OCI-LY7 (cell line): ENCODE measurements at regions not wholly inside any gene's neighbourhood (a gene's known extent, or its start where the extent isn't known, plus 50 kb on each side); places are given as distances from the start of the nearest gene placed in this dataset.

Source experiments
- EZH2phosphoT487 ChIP-seq: fragments of 200-600 bp; sonication (generic); IDR thresholded peaks from 2 replicates; pipeline ENCODE4 v1.6.1; 2018; ENCODE audit warnings: low read depth, borderline replicate concordance, mild to moderate bottlenecking, mixed run types, antibody characterized with exemption, low read length, moderate library complexity, mixed read lengths
- TF ChIP-seq, protein P1 (sequence below): fragments of 200-600 bp; sonication (generic); conservative IDR thresholded peaks from 2 replicates; pipeline ENCODE4 v1.5.1; 2014; ENCODE audit warnings: mild to moderate bottlenecking, antibody characterized with exemption, low read length, moderate library complexity, mixed read lengths

DNA sequence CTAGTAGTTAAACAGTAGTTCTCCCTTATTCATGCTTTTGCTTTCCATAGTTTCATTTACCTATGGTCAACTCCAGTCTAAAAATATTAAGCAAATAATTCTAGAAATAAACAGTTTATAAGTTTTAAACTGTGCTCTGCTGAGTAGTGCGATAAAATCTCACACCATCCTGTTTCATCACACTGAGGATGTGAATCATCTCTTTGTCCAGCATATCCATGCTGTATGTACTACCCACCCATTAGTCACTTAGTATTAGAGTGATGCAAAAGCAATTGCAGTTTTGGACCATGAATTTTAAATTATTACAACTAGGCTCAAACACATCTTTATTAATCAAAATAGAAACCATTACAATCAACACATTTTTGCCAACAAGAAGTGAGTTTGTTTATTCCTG is 187.4 kb downstream of the TEX13C start:
- TF ChIP-seq, protein P1, sequence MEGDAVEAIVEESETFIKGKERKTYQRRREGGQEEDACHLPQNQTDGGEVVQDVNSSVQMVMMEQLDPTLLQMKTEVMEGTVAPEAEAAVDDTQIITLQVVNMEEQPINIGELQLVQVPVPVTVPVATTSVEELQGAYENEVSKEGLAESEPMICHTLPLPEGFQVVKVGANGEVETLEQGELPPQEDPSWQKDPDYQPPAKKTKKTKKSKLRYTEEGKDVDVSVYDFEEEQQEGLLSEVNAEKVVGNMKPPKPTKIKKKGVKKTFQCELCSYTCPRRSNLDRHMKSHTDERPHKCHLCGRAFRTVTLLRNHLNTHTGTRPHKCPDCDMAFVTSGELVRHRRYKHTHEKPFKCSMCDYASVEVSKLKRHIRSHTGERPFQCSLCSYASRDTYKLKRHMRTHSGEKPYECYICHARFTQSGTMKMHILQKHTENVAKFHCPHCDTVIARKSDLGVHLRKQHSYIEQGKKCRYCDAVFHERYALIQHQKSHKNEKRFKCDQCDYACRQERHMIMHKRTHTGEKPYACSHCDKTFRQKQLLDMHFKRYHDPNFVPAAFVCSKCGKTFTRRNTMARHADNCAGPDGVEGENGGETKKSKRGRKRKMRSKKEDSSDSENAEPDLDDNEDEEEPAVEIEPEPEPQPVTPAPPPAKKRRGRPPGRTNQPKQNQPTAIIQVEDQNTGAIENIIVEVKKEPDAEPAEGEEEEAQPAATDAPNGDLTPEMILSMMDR = no peak
- no peak for TF ChIP-seq EZH2phosphoT487
